Stimulated activated CD4-positive, alpha-beta T cell treated with anti-CD3 and anti-CD28 coated beads, Interleukin-12 subunit alpha, Interleukin-12 subunit beta, amount 100 ng/mL, for 4 hours (primary cell): ENCODE measurements at regions not wholly inside any gene's neighbourhood (a gene's known extent, or its start where the extent isn't known, plus 50 kb on each side); places are given as distances from the start of the nearest gene placed in this dataset.

Source experiments
- DNase-seq: peaks from one replicate; pipeline ENCODE4 v3.0.0-alpha.2; 2020

DNA sequence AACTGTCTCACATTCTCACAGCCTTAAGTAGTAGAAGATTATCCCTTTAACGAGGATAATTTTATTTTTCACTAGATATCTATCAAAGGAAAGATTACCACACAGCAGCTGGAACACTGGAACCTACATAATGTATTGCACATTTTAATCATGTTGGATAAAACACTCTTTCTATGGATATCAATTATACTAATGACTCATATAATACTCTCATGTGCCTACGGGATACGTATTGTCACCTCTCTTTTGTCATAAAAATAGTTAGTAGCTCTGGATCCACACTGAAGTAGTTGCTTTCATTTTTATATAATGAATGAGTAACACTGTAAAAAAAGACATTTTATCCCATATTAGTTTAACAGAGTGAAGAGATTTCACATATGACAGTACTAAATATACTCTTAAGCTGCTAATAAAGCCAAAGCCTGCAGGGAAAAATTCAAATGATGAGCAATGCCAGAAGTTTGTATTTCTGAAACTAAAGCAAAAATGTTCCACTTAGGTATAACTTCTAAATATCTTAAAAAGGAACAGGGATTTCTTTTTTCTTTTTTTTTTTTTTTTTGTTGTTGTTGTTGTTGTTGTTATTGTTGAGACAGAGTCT, 408.7 kb upstream of the PKN2 start:
- DNase-seq, result no peak

DNA sequence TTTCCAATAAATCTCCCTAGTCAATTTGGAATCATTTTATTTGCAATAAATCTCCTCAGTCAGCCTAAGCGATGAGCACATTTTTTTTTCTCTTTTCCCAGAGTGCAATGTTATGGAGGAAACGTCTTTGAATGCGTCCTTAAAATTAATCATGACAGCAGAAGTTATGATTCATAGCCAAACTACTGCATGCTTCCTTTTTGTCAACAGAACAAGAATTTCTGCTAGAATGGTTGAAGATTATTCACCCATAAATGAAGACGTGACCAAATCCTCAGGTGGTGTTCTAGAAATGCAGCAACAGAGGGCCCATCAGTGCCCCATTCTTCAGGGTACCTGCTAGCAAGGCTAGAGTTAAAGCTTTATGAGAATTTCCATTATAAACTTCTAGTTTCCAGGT, 407.9 kb upstream of the PKN2 start:
- DNase-seq, result no peak

DNA sequence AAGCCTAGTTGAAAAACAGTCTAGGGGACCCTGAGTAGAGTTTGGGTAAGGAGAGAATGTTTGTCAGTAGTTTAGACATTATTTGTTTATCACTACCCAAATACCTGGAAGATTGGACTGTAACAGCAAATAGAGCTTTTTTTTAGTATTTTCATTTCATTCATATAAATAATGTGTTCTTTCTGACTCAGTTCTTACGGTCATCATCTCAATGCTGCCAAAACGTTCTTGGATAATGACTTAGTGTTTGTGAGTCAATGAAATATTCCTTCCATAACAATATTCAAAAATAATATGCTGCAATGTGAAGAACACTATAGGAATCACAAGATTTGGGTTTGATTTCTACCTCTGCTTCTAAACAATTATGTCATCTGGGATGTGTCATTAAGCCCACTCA, 400.0 kb upstream of the PKN2 start:
- DNase-seq, result no peak

DNA sequence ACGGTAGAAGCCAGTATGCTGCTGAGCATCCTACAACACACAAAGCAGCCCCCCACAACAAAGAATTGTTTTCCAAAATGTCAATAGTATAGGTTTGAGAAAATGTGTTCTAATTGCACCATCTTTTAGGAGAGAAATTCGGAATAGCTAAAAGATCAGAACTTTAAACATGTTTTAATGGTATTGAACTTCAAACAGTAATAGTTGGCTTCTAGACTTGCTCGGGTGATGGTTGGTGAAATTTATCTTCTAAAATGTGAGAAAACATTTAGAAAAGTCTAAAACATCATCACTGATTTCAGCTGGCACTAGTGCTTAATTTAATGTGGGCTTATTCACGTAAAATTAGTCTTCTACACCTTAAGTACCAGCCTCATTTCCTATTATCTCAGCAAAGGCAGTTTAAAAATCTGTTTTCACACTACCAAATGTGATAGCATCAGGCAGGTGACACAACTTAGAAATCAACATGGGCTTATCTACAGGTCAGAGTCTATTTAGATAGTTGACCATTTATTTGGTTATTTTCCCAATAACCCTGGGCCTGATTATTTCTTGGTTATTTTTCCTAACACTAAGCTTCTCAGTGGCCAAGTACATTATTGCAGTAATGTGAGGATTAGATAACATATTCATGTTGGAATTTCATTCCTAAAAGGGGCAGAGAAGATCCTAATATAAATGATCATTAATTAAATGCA, 399.3 kb upstream of the PKN2 start:
- DNase-seq, result no peak

DNA sequence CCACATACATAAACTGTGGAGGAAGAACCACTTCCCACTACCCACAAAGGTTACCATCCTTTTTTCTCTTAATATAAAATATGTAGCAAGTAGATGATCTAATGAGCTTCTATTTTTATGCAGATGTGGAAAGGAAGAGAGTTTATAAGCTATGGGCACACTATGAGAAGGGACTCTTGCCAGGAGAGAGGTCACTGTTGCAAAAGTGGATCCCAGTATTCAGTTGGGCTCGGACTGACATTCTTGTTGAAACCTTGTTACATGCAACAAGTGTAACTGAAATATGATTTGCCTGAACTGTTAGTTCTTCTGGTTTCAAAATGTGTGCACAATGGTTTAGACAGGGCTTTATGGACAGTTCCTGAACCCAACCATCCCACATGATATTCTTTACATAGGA, 397.4 kb upstream of the PKN2 start:
- no peak for DNase-seq

DNA sequence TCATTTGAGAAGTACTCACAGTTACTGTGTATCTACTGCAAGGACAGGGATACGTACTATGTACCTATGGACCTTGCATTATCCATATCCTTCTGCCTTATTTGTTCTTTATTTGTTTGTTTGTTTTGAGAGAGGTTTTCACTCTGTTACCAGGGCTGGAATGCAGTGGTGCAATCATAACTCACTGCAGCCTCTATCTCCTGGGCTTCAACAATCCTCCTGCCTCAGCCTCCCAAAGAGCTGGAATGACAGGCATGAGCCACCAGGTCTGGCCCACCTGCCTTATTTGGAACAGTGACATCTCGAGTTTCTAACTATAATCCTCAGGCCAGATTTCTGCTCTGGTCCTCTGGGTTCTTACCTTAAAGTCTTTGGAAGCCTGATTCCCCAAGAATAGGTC, 395.5 kb upstream of the PKN2 start:
- DNase-seq, result no peak

DNA sequence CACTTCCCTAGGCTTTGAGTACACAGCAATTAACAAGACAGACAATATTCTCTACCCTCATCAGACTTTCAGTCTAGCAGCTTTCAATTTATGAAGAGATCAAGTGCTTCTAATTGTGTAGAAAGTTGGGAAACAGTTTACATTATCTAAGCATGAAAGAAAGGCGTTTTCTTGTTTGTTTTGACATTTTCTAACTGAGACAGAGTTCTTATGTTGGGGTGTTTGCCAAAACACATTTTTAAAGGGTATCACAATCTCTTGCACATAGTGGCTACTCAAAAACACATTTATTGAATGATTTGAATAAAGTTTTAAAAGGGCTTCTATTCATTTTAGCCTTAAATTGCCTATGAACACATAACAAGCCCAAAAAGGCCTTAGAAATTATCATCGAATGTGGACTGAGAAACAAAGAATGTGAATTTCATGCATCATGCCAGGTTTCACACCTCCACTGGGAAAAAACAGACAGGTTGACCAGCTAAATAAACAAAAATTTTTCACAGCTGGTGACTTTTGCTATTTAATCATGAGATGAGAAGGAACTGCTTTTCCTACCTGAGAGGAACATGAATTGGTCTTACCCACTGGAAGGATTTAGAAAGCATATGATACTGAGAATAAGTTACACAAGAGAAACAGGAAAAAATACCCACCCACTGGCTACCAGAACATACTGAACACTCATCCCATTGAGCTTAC, 394.5 kb upstream of the PKN2 start:
- no peak for DNase-seq

DNA sequence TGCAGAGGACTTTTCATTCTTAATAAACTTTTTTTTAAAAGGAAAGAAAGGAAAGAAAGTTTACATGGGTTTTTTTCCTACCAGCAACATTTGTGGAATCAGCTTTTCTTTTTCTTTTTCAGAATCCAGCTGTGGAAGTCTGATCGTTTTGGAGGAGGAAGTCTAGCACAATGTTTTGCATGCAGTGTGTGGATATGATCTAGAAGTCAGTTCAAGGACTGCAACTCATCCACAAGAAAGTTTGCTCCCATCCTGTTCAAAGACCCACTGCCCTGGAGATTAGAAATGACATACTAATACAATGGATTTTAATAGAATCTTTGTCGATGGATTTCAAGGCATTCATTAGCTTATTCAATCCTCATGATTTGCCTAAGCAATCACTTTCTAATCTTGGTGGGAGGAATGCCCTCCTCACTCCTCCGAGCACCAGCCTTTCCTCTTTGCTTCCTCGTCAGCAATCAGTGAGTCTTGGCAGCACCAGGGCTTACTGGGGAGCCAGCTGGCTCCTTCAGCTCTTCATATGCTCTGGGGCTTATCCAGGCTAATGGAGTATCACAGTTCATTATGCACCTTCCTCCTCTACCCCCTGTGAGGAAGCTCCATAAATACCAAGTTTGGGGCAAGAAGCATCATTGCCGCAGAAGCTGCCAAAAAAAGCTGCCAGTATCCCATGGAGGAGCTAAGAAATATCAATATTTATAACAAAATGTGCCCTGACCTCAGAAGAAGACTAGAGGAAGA, 392.3 kb upstream of the PKN2 start:
- DNase-seq, result no peak

DNA sequence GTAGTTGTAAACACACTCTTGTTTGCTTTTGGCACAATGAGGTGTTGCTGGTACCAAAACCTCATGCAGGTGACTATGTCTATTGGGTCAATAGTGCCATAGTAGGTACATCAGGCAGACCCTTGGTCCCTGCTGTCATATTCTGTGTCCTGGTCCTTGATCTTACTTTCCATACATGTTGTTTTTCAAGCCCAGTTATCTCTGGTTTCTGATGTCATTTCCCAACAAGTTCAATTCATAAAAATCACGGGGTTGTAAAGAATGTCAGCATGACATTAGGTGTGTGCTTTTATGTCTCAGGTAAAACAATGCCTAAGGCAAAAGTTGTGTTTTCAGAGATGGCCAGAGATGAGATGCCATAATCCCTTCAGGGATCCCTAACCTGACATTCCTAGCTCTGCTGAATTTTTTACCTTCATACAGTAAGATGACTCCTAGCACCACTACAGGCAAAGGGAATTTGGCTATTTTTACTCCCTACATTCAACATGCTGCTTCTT, 390.3 kb upstream of the PKN2 start:
- DNase-seq, result no peak

DNA sequence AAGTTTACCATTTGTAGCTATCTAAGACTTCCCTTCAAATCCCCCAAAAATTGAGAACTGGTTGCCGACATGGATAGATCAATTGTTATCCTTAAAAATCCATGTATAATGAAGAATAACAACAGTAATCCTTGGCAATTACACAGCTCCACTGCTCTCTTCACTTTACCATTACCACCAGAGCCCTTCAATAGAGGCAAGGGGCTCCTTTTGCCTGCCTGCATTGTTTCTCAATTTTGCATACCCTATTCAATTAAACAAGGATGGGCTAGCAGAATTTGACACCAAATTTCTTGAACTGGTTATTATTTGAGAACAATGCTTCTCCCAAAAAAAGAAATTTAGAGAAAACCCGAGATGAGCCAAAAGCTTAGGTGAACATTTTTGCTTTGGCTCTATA, 387.8 kb upstream of the PKN2 start:
- no peak for DNase-seq

DNA sequence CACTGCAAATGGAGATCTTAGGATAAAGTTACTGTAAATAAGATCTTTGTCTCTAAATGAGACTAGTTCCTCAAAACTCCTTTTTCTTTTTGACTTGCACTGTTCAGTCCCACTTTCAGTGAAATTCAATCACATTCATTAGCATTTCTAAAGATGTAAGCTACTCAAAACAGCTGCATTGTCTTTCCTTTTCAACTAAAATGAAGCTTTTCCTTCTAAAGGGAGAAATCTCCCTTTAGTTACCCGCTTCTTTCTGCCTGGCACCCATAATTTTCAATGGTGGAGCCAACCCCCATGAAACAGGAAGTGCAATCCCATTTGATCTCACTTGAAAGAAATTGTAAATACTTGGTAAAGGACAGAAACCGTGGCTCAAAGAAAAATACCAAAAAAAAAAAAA, 387.4 kb upstream of the PKN2 start:
- no peak for DNase-seq

DNA sequence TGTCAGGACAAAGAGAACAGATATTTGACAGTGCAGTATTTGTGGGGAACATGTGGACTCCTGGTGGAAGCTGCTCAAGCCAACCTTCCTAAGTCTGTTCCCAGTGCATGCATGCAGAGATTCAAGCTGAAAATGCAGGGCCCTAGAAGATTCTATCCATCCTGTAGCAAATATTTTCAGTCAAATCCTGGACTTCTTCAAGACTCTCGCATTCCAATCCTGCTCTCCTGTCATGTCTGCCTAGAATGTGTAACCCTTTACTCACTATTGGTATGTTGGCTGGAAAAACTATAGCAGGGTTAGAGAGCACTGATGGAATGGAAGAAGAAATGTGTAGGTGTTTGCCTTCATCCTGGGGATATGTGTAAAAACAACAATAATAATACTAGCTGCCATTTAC, 385.6 kb upstream of the PKN2 start:
- no peak for DNase-seq

DNA sequence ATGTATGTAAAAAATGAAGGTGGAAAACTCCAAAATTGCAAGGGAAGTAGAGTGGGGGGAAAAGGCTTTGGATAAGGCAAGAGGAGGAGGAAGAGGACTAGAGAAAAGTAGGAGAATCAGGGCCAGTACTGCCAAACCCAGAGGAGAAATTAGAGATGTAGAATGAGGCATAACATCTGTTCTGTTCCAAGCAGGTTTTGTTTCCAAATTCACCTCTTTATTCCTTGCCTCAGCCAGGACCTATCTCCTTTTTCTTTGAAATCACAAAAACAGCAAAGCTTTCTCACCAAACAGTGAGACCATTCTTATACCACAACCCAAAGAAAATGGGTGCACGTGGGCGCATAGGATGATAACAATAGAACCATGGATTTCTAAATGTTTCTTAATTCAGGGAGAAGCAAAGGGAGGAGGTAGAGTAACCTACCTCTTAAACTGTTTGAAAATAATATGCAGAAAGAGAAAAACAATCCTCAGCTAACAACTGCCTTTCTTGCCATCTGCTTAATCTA, 383.3 kb upstream of the PKN2 start:
- DNase-seq, result no peak

DNA sequence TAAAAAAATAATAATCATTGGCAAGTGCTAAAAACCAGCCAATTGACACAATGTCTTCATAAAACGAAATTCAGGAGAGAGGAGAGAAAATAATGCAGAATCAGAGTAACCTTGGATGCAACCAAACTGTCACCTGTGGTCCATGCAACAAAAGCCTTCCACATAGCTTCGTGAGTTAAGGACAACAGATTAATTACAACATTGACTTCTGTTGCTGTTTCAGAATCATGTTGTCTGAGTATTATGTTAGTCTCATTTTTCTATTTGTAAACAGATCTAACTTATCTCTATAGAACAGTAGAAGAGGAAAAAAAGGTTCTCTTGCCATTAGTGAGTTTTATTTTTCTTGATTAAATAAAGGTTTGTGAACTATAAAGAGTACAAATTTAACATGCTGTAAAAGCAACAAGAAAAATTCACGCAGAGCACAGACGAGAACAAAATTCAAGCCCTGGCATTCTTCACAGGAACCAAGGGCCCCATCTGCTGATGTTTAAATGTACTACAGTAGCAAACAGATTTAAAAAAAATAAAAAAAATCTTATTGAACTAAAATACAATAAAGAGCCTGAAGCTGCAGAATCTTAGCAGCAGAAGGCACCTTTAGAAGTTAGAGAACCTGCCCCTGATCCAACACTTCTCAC, 381.1 kb upstream of the PKN2 start:
- DNase-seq, result no peak

DNA sequence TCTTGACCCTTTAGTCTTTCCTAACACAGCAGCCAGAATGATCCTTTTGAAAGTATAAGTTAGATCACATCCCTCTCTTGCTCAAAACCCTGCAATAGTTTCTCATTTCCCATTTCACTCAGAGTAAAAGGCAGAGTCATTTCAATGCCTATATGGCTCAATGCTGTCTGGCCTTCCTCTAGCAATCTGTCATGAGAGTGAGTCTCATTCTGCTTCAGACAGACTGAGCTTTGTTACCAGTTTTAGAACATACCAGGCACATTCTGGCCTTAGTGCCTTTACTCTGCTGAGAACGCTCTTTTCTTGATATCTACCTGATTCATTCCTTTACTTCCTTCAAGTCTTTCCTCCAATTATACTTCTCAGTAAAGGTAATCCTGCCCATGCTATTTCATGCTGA, 372.8 kb upstream of the PKN2 start:
- DNase-seq, result no peak

DNA sequence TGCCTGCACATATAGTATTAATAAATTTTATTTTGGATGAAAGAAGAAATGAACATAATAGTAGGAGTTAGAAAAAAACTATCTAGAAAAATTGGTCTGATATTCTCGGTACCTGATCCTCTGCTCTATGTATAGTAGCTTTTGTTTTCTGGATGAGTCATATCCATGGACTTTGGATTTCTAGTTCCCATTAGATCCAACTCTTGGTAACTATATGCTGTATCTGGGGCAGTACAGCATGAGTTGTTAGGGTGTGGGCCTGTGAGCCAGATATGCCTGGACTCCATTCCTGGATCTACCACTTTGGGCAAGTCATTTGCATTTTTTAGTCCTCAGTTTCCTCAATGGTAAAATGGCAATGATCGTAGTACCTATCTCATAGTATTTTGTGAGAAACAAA, 372.2 kb upstream of the PKN2 start:
- no peak for DNase-seq

DNA sequence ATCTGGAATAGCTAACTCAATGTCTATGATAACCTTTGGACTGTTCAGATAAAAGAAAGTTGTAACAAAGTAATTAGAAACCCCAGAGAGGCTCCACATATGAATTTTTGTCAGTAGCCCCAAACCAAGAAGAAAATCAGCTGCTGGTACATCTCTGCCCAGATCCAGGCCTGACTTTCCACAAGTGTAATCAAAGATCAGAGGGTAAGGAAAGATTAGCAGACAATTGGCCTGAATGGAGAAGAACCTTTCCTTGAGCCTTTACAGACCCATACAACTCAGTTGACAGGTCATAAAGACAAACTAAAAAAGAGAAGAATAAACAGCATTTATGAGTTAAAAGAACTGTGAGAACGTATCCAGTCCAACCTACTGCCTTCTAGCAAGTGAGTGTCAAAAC, 366.7 kb upstream of the PKN2 start:
- DNase-seq, result no peak

DNA sequence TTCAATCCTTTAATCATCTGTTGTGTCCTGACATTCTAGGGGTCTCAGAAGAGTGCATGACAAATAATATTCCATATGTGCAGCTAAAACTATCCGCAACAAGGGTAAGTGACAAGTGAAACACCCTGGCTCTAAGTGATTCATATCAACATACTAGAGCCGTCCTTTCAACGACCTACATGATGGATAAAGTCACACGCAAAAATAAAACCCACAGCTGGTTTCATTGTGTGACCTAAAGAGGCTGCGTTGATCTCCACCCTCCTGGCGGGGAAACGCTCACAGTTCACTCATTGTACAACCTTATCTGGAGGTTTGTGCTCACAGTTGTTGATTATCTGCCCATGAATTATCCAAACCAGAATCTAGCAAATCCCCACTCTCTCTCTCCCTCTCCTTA, 365.3 kb upstream of the PKN2 start:
- no peak for DNase-seq

DNA sequence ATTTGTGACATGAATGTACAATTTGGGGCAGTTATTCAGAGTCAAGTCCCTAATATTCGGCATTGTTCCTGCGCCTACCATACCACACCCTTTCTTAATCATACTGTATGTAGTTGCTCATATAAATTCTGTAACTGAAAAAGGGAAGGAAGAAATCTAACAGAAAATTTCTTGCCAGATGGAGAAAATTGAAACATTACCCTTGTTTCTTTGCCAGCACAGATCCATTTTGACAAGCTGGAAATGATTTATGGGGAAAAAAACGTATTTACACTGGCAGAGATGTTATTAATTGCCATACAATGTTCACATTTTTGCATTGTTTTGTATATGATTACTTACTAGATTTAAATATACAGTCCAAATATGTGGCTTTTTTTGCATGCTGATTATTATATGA, 363.8 kb upstream of the PKN2 start:
- DNase-seq, result no peak

DNA sequence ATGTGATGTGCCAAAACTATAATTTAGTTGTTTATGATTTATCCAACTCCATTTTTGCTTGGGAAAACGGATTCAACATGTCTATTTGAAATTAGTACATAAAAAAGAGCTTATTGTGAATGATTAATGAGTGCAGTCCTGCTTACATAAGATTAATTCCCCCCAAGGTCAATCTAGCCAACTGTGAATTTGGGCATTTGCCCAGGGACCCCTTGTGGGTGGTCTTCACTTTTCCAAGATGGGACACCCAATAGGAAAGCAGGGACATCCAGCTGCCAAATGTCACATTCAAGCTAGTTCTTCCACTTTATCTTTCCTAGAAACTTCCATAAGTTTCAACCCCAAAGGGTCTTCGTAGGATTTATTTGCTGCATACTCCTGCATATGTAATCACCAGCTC, 362.4 kb upstream of the PKN2 start:
- DNase-seq, result no peak

DNA sequence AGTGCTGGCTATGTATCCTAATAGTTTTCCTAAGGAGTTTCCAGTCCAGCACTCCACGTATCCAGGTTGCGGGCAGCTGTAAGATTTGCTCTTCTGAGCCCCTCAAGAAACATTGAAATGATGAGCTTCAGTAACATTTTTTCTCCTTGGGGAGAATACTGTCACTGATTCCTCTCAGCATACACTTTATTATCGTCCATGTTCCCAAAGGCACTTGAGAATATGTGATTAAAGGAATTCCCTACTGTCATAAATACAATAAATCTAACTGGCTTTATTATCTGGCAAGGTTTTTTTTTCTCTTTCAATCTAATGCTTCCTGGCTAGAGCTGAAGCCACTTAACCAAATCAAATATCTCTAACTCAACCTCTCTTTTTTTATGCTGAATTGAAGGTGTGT, 359.2 kb upstream of the PKN2 start:
- DNase-seq, result no peak

DNA sequence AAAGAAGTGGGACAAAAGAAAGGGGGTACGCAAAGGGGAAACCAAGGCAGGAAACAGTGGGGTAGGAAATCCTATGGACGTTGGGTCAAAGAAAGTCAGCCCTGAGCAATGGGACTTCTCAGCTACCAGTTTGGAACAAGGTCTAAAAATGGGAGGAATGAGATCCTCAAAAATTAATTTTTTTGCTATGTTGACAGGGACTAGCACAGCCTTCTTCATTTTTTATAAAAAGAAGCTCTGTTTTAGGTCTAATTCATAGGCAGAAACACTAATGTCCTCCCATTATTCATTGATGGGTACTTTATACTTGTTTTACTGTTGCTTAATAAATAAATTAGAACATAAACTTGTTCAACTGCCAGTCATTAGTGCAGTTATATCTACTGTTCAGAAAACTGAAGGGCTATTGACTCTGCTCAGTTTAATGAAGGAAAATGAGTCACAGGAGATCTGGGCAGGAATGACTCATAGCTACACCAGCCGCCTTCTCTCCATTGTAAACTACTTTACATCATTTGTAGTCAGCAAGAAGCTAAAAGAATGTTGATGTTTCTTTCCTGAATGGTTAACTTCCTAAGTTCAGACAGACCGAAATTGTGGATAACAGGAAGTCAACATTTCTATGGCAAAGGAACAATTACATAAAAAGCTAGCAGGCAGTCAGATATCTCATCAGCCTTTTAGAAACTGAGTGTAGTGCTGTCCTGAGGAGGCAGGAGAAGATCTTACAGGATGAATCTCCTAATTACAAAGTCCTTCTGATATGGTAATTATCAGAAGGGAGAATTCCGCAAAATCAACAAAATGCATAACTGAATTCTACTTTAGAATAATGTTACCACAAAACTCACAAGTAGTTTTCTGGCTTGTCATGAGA, 356.4 kb upstream of the PKN2 start:
- no peak for DNase-seq
